ENCODE measurements at regions not wholly inside any gene's neighbourhood (a gene's known extent, or its start where the extent isn't known, plus 50 kb on each side); places are given as distances from the start of the nearest gene placed in this dataset.
"Not testable (repeated sequence)": the region's sequence is repeated elsewhere in the genome, so short reads cannot be mapped to it uniquely, and the experiment has no call there.

DNA sequence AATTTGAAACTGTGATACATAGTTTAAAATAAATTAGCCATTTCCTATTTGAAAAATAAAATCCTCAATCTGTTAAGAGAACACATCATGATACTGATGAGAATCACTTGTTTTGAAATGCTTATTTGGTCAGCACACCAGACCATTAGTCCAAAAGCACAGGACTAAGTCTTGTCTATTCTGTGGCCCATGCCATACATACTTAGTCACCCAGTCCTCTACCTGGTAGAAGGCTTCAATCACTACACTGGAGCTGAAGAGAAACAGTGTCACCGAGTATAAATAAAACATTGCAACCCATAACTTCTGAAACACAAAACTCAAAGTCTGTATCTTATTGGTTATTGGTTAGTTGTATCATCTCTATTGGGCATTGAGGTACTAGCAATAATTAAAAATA, 51.6 kb upstream of the LYSMD4 start:
- BruUV-seq (replicated peaks); H3K4ac ChIP-seq (ENCODE audit: low read depth, low read length); H3K9me1 ChIP-seq (ENCODE audit: insufficient read depth, low read length); H3K9ac ChIP-seq (ENCODE audit: low read depth, low read length); POLR2A ChIA-PET (ENCODE audit: unreplicated experiment); H3K27me3 ChIP-seq (ENCODE audit: control insufficient read depth, insufficient read depth, low read length); H2BK20ac ChIP-seq (ENCODE audit: low read depth, low read length); H2AFZ ChIP-seq (replicated peaks; ENCODE audit: low read length, poor library complexity); H3K56ac ChIP-seq (ENCODE audit: extremely low read depth, insufficient read depth, low read length); dilution Hi-C loops (cut with HindIII; ENCODE audit: low sequenced_read_pairs, unreplicated experiment); H2BK15ac ChIP-seq (ENCODE audit: low read depth, low read length); H3K36me3 ChIP-seq (ENCODE audit: control insufficient read depth, insufficient read depth, low read length); H2AK9ac ChIP-seq (replicated peaks; ENCODE audit: low read depth, low read length, poor library complexity); H2AK5ac ChIP-seq (ENCODE audit: low read depth, low read length); H2BK5ac ChIP-seq (ENCODE audit: low read depth, low read length, poor library complexity, severe bottlenecking); H3K79me1 ChIP-seq (ENCODE audit: low read depth in 1 of 2, low read length in 2 of 2); H4K91ac ChIP-seq (ENCODE audit: insufficient read depth, low read depth, low read length); H3K4me3 ChIP-seq (ENCODE audit: insufficient read depth, low read depth, low read length); H3K23ac ChIP-seq (ENCODE audit: low read depth, low read length); intact Hi-C loops (cut with micrococcal nuclease); in situ Hi-C loops (cut with MboI; ENCODE audit: low sequenced_read_pairs); H4K8ac ChIP-seq (ENCODE audit: low read depth in 2 of 2, low read length in 2 of 2); H4K5ac ChIP-seq (ENCODE audit: low read depth, low read length); ATAC-seq (ENCODE audit: low read depth); DNase-seq; H3K9me3 ChIP-seq (ENCODE audit: control insufficient read depth, insufficient read depth, low read length); H2BK120ac ChIP-seq (ENCODE audit: low read depth, low read length); H4K20me1 ChIP-seq (ENCODE audit: insufficient read depth, low read length); H3K4me2 ChIP-seq (ENCODE audit: low read depth, low read length); H3K4me1 ChIP-seq (ENCODE audit: control insufficient read depth, insufficient read depth, low read length); H3K27ac ChIP-seq (ENCODE audit: insufficient read depth, low read length); H3K14ac ChIP-seq (replicated peaks; ENCODE audit: low read depth, low read length); H3K18ac ChIP-seq (ENCODE audit: low read depth, low read length): not testable (repeated sequence)
- CTCF ChIA-PET: interaction anchor here (0.6 kb wide), 1 partner anchor 66 kb away, joined by 4 read pairs; no protein-coding TSS in a partner anchor
- no CpG with 5 or more reads among the region's 1 CpG for WGBS, 2 experiments (ENCODE audit: extremely low coverage in 2 of 2, insufficient read length in 1 of 2)

DNA sequence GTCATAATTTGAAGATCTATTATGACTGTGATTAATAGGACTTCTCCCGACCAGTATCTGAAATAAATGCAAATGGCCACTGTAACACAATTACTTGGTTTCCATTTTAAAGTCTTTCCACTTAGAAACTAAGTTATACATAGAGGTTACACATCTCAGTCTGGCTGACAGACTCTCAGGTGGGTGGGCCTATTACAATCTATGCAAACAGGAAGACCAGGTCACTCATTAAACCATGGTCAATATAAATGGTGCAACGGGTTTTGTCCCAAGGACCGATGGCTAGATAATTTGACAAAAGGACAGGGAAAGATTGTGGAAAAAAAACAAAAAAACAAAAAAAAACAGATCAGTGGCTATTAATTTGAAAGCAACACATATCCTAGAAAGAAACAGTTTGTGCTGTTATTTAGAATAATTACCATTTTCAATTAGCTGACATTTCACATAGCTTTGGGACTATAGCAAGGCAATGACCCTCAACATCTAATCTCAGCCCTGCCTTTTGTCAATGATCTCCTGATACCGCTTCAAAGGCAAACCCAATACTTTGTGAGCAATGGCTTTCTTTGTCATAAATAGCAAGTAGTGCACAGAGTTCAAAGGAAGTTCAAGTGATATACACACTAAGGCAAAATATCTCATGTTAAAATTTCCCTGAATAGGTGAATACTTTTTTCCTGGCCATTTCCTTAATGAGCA, 50.8 kb upstream of the LYSMD4 start:
- in situ Hi-C loops (cut with MboI; ENCODE audit: low sequenced_read_pairs); BruUV-seq (replicated peaks); H3K4me2 ChIP-seq (ENCODE audit: low read depth, low read length); H3K36me3 ChIP-seq (ENCODE audit: control insufficient read depth, insufficient read depth, low read length); H3K9me1 ChIP-seq (ENCODE audit: insufficient read depth, low read length); H3K9me3 ChIP-seq (ENCODE audit: control insufficient read depth, insufficient read depth, low read length); H3K79me1 ChIP-seq (ENCODE audit: low read depth in 1 of 2, low read length in 2 of 2); H2BK120ac ChIP-seq (ENCODE audit: low read depth, low read length); H3K9ac ChIP-seq (ENCODE audit: low read depth, low read length); H4K91ac ChIP-seq (ENCODE audit: insufficient read depth, low read depth, low read length); H3K4me1 ChIP-seq (ENCODE audit: control insufficient read depth, insufficient read depth, low read length); H2BK5ac ChIP-seq (ENCODE audit: low read depth, low read length, poor library complexity, severe bottlenecking); H3K4ac ChIP-seq (ENCODE audit: low read depth, low read length); H3K27me3 ChIP-seq (ENCODE audit: control insufficient read depth, insufficient read depth, low read length); H3K23ac ChIP-seq (ENCODE audit: low read depth, low read length); H4K20me1 ChIP-seq (ENCODE audit: insufficient read depth, low read length); H3K27ac ChIP-seq (ENCODE audit: insufficient read depth, low read length); H2AK9ac ChIP-seq (replicated peaks; ENCODE audit: low read depth, low read length, poor library complexity); H3K14ac ChIP-seq (replicated peaks; ENCODE audit: low read depth, low read length); H2AK5ac ChIP-seq (ENCODE audit: low read depth, low read length); dilution Hi-C loops (cut with HindIII; ENCODE audit: low sequenced_read_pairs, unreplicated experiment); H3K56ac ChIP-seq (ENCODE audit: extremely low read depth, insufficient read depth, low read length); H4K8ac ChIP-seq (ENCODE audit: low read depth in 2 of 2, low read length in 2 of 2); intact Hi-C loops (cut with micrococcal nuclease); H3K4me3 ChIP-seq (ENCODE audit: insufficient read depth, low read depth, low read length); ATAC-seq (ENCODE audit: low read depth); POLR2A ChIA-PET (ENCODE audit: unreplicated experiment); H2BK15ac ChIP-seq (ENCODE audit: low read depth, low read length); H2AFZ ChIP-seq (replicated peaks; ENCODE audit: low read length, poor library complexity); DNase-seq; H2BK20ac ChIP-seq (ENCODE audit: low read depth, low read length); H3K18ac ChIP-seq (ENCODE audit: low read depth, low read length); H4K5ac ChIP-seq (ENCODE audit: low read depth, low read length): not testable (repeated sequence)
- CTCF ChIA-PET: interaction anchor here (0.6 kb wide), 1 partner anchor 67 kb away, joined by 4 read pairs; no protein-coding TSS in a partner anchor
- no CpG with 5 or more reads among the region's 4 CpGs for whole genome bisulfite sequencing, 2 experiments (ENCODE audit: extremely low coverage in 2 of 2, insufficient read length in 1 of 2)
